HepG2 (cell line): ENCODE measurements at regions not wholly inside any gene's neighbourhood (a gene's known extent, or its start where the extent isn't known, plus 50 kb on each side); places are given as distances from the start of the nearest gene placed in this dataset.

Experiments used
- ATAC-seq: fragments of 200-7000 bp; cut with Tn5 transposase; 3 replicates; pipeline ENCODE4 v1.9.1; 2020; ENCODE audit warnings: mild to moderate bottlenecking, moderate library complexity
- BruUV-seq: library from RNA; stranded (reverse); fragments of 400-500 nt; replicated peaks from 2 replicates; lab custom pipeline; 2021; lab: Mats Ljungman, UMichigan
- CTCF ChIA-PET: fragments of 300-600 bp; formaldehyde crosslinking; extraction: SDS; loops from one replicate; lab custom pipeline; 2021; ENCODE audit warnings: low total read pairs, inconsistent platforms, low intra/inter-chr PET ratio; lab: Yijun Ruan, JAX
- POLR2A ChIA-PET: fragments of 350-600 bp; sonication (Branson Sonifier 250); formaldehyde crosslinking; loops from one replicate; lab custom pipeline; 2020; ENCODE audit warnings: antibody characterized with exemption, inconsistent platforms; lab: Yijun Ruan, JAX
- DNase-seq: peaks from one replicate; pipeline ENCODE4 v3.0.0-alpha.2; 2015; ENCODE audit warnings: low spot score
- FAIRE-seq: peaks from 3 replicates; lab custom pipeline; 2011; peaks lifted over from hg19 to GRCh38; lab: Jason Lieb, UNC
- H2AFZ ChIP-seq: one replicate; pipeline ENCODE4 v1.6.1; 2011; ENCODE audit warnings: low read length, inconsistent platforms
- H3K27ac ChIP-seq: fragments of 300-600 bp; 3 replicates; pipeline ENCODE4 v1.8.0; 2011; ENCODE audit warnings: mixed run types, mild to moderate bottlenecking, mixed read lengths, low read length, inconsistent platforms; ENCODE audit not compliant: insufficient read depth; ENCODE audit errors: extremely low read length
- H3K27me3 ChIP-seq, 2 experiments: fragments of 200-600 bp in 1 of 2; 2 replicates in 1 of 2; 3 replicates in 1 of 2; pipeline versions ENCODE4 v1.6.0 to v1.8.0; 2011; ENCODE audit warnings: low read length in 2 of 2, mild to moderate bottlenecking in 2 of 2, moderate library complexity in 2 of 2, inconsistent platforms in 1 of 2; ENCODE audit not compliant: insufficient read depth in 2 of 2, control insufficient read depth in 1 of 2
- H3K36me3 ChIP-seq, 2 experiments: fragments of 200-600 bp in 1 of 2; replicated peaks in 1 of 2; 2 replicates in 1 of 2; 3 replicates in 1 of 2; pipeline versions ENCODE4 v1.5.1 to v1.8.0; 2011; ENCODE audit warnings: low read length in 2 of 2, inconsistent platforms in 1 of 2; ENCODE audit not compliant: insufficient read depth in 2 of 2, control insufficient read depth in 1 of 2
- H3K4me1 ChIP-seq: 2 replicates; pipeline ENCODE4 v1.5.1; 2012; ENCODE audit warnings: low read length, inconsistent platforms; ENCODE audit not compliant: insufficient read depth
- H3K4me2 ChIP-seq: 2 replicates; pipeline ENCODE4 v1.6.0; 2011; ENCODE audit warnings: low read depth, low read length, inconsistent platforms
- H3K4me3 ChIP-seq, 3 experiments: fragments of 200-600 bp in 1 of 3; sonication (generic), shearing (Covaris generic) in 1 of 3; replicated peaks in 1 of 3; 2 replicates each; pipeline ENCODE4 v1.5.1; 2011 to 2016; ENCODE audit warnings: low read length in 3 of 3, inconsistent platforms in 2 of 3, low read depth in 2 of 3, mild to moderate bottlenecking in 2 of 3, control low read depth in 1 of 3, mixed read lengths in 1 of 3; ENCODE audit not compliant: insufficient read depth in 1 of 3
- H3K79me2 ChIP-seq: one replicate; pipeline ENCODE4 v1.6.1; 2011; ENCODE audit warnings: low read length, inconsistent platforms; ENCODE audit not compliant: insufficient read depth
- H3K9ac ChIP-seq: 2 replicates; pipeline ENCODE4 v1.6.0; 2011; ENCODE audit warnings: mild to moderate bottlenecking, low read depth, low read length, inconsistent platforms; ENCODE audit not compliant: insufficient read depth
- H3K9me3 ChIP-seq: 2 replicates; pipeline ENCODE4 v1.5.1; 2012; ENCODE audit warnings: mild to moderate bottlenecking, low read length
- H4K20me1 ChIP-seq: 2 replicates; pipeline ENCODE4 v1.6.0; 2011; ENCODE audit warnings: inconsistent platforms, mild to moderate bottlenecking, low read length, moderate library complexity; ENCODE audit not compliant: insufficient read depth
- CENPT ChIP-seq: sonication (generic); formaldehyde crosslinking; IDR thresholded peaks from 2 replicates; pipeline ENCODE4 v1.8.0; 2022; ENCODE audit warnings: low read depth, mild to moderate bottlenecking, moderate library complexity, missing genetic modification reagents
- CENPX ChIP-seq: sonication (generic); formaldehyde crosslinking; IDR thresholded peaks from 2 replicates; pipeline ENCODE4 v1.9.0; 2021; ENCODE audit warnings: mild to moderate bottlenecking, missing genetic modification reagents, moderate library complexity
- DZIP1 ChIP-seq: sonication (generic); formaldehyde crosslinking; IDR thresholded peaks from 2 replicates; pipeline ENCODE4 v1.5.0; 2020; ENCODE audit warnings: mild to moderate bottlenecking, missing genetic modification reagents
- GATA4 ChIP-seq: sonication (generic); IDR thresholded peaks from 2 replicates; pipeline ENCODE4 v1.6.1; 2016; ENCODE audit warnings: antibody characterized with exemption, low read depth, borderline replicate concordance
- JARID2 ChIP-seq: sonication (generic); formaldehyde crosslinking; IDR thresholded peaks from 2 replicates; pipeline ENCODE4 v1.8.1; 2023; ENCODE audit warnings: missing genetic modification reagents, inconsistent platforms; ENCODE audit not compliant: insufficient replicate concordance
- KLF13 ChIP-seq: sonication (generic); formaldehyde crosslinking; IDR thresholded peaks from 2 replicates; pipeline ENCODE4 v1.4.0; 2020; ENCODE audit warnings: mild to moderate bottlenecking, missing genetic modification reagents
- NPAS2 ChIP-seq: sonication (generic); formaldehyde crosslinking; IDR thresholded peaks from 2 replicates; pipeline ENCODE4 v1.8.0; 2022; ENCODE audit warnings: mild to moderate bottlenecking, missing genetic modification reagents, borderline replicate concordance
- NR1H2 ChIP-seq: sonication (generic); formaldehyde crosslinking; IDR thresholded peaks from 2 replicates; pipeline ENCODE4 v1.8.1; 2022; ENCODE audit warnings: low read depth, missing genetic modification reagents, borderline replicate concordance
- SP2 ChIP-seq: sonication (generic); formaldehyde crosslinking; IDR thresholded peaks from 2 replicates; pipeline ENCODE4 v1.5.1; 2020; ENCODE audit warnings: mild to moderate bottlenecking, missing genetic modification reagents
- ZNF230 ChIP-seq: sonication (generic); formaldehyde crosslinking; IDR thresholded peaks from 2 replicates; pipeline ENCODE4 v1.4.0; 2020; ENCODE audit warnings: mild to moderate bottlenecking, missing genetic modification reagents
- ZNF564 ChIP-seq: sonication (generic); formaldehyde crosslinking; IDR thresholded peaks from 2 replicates; pipeline ENCODE4 v1.8.1; 2023; ENCODE audit warnings: mild to moderate bottlenecking, missing genetic modification reagents
- ZNF629 ChIP-seq: sonication (generic); formaldehyde crosslinking; conservative IDR thresholded peaks from 2 replicates; pipeline ENCODE4 v1.5.0; 2020; ENCODE audit warnings: missing genetic modification reagents
- ZNF691 ChIP-seq: sonication (generic); formaldehyde crosslinking; IDR thresholded peaks from 2 replicates; pipeline ENCODE4 v1.4.0; 2020; ENCODE audit warnings: missing genetic modification reagents, low read depth, mild to moderate bottlenecking, borderline replicate concordance
- WGBS: methylation state at CpG from one replicate; pipeline ENCODE4 v1.1.6; 2017; ENCODE audit warnings: low lambda C conversion rate; 5-methylcytosine and 5-hydroxymethylcytosine counted together
- in situ Hi-C: cut with HindIII; loops from 2 replicates; pipeline ENCODE4 v1.10.0; 2017; ENCODE audit warnings: low pct_unique_long_range_greater_than_20kb; ENCODE audit not compliant: extremely low pct_ligation_motif_present
- intact Hi-C: fragments of 100-400 bp; cut with micrococcal nuclease; formaldehyde crosslinking; loops from one replicate; pipeline ENCODE4 v1.10.0; 2022; ENCODE audit not compliant: unreplicated experiment

GRCh38 chr3:3625544-3626271, 173.5 kb upstream of the LRRN1 start:
- FAIRE-seq (no peak), DNase-seq (no peak), ATAC-seq (no peak)
- no peaks in the 10 kb centered on the region for H3K36me3 ChIP-seq
- no peak overlapping the region for H2AFZ ChIP-seq
- intact Hi-C loops (no loop called here), in situ Hi-C loops (no loop called here)
- BruUV-seq: no TSS peak
- TF ChIP-seq JARID2 (CRISPR knock-in tag) (no peak), NPAS2 (CRISPR knock-in tag) (no peak), KLF13 (CRISPR knock-in tag) (no peak), ZNF564 (CRISPR knock-in tag) (no peak), CENPT (CRISPR knock-in tag) (no peak), NR1H2 (CRISPR knock-in tag) (no peak), GATA4 (no peak), DZIP1 (CRISPR knock-in tag) (no peak), ZNF691 (CRISPR knock-in tag) (no peak), ZNF230 (CRISPR knock-in tag) (no peak), ZNF629 (no peak), CENPX (no peak), SP2 (CRISPR knock-in tag) (no peak)
- 1% methylated on average over 4 of the region's 4 CpGs for WGBS
- no peaks in the 10 kb centered on the region for H3K27me3 ChIP-seq
- no peaks in the 10 kb centered on the region; the same call in 1 of the 2 replicates for H3K9me3 ChIP-seq
- H3K79me2 ChIP-seq: no peaks in the 10 kb centered on the region
- CTCF ChIA-PET: no interaction called here
- H3K4me3 ChIP-seq: no peak overlapping the region
- H3K4me2 ChIP-seq: no peak overlapping the region
- no peak overlapping the region for H3K27ac ChIP-seq
- POLR2A ChIA-PET: no interaction called here
- H3K9ac ChIP-seq: no peak overlapping the region
- no peaks in the 10 kb centered on the region for H4K20me1 ChIP-seq
- H3K4me1 ChIP-seq: no peaks in the 10 kb centered on the region
